Activated T-helper 17 cell treated with anti-CD3 and anti-CD28 coated beads, Interleukin-2, amount 50 U/mL, for 72 hours (primary cell): ENCODE measurements at regions not wholly inside any gene's neighbourhood (a gene's known extent, or its start where the extent isn't known, plus 50 kb on each side); places are given as distances from the start of the nearest gene placed in this dataset.

Experiments
- ATAC-seq: fragments of 150-1000 bp; cut with Tn5 transposase; replicated peaks from 2 replicates; pipeline ENCODE4 v1.10.0; 2021; ENCODE audit warnings: mild to moderate bottlenecking, moderate library complexity
- H3K27ac Mint-ChIP-seq: one replicate; pipeline ENCODE4 v1.8.0; 2022; ENCODE audit warnings: mixed read lengths
- H3K27me3 Mint-ChIP-seq: one replicate; pipeline ENCODE4 v1.8.0; 2022; ENCODE audit warnings: mixed read lengths
- H3K36me3 Mint-ChIP-seq: one replicate; pipeline ENCODE4 v1.8.0; 2022; ENCODE audit warnings: low read depth, mild to moderate bottlenecking, mixed read lengths
- H3K4me1 Mint-ChIP-seq: one replicate; pipeline ENCODE4 v1.8.0; 2022; ENCODE audit warnings: mixed read lengths
- H3K4me3 Mint-ChIP-seq: one replicate; pipeline ENCODE4 v1.8.0; 2022; ENCODE audit warnings: mild to moderate bottlenecking, mixed read lengths
- H3K9me3 Mint-ChIP-seq: one replicate; pipeline ENCODE4 v1.8.0; 2022; ENCODE audit warnings: mixed read lengths

- no peak overlapping the region for H3K4me3 Mint-ChIP-seq
- H3K27me3 Mint-ChIP-seq = no peaks in the 10 kb centered on the region
- ATAC-seq = no peak
- H3K4me1 Mint-ChIP-seq = peaks cover 5% of the 10 kb centered on the region
- H3K9me3 Mint-ChIP-seq = no peaks in the 10 kb centered on the region
- no peak overlapping the region for H3K27ac Mint-ChIP-seq
- H3K36me3 Mint-ChIP-seq = no peaks in the 10 kb centered on the region
Observed at GRCh38 chr17:73819440-73820395, 175.5 kb upstream of the SDK2 start.

GRCh38 chr17:73820686-73821448 lies 176.6 kb upstream of the SDK2 start:
- no peak overlapping the region for H3K27ac Mint-ChIP-seq
- H3K36me3 Mint-ChIP-seq = no peaks in the 10 kb centered on the region

GRCh38 chr17:73821665-73822064 lies 177.4 kb upstream of the SDK2 start:
- no peak for ATAC-seq
- Mint-ChIP-seq H3K4me1 (peaks cover 5% of the 10 kb centered on the region), H3K36me3 (no peaks in the 10 kb centered on the region), H3K9me3 (no peaks in the 10 kb centered on the region), H3K27ac (no peak overlapping the region), H3K4me3 (no peak overlapping the region), H3K27me3 (no peaks in the 10 kb centered on the region)

More at GRCh38 chr17:73820686-73821448, 176.6 kb upstream of the SDK2 start:
- Mint-ChIP-seq H3K27me3 (no peaks in the 10 kb centered on the region), H3K9me3 (no peaks in the 10 kb centered on the region), H3K4me1 (peaks cover 5% of the 10 kb centered on the region), H3K4me3 (no peak overlapping the region)
- no peak for ATAC-seq

GRCh38 chr17:73822371-73822770 lies 178.1 kb upstream of the SDK2 start:
- H3K27ac Mint-ChIP-seq = no peak overlapping the region
- no peaks in the 10 kb centered on the region for H3K9me3 Mint-ChIP-seq
- no peaks in the 10 kb centered on the region for H3K27me3 Mint-ChIP-seq
- H3K36me3 Mint-ChIP-seq = no peaks in the 10 kb centered on the region
- ATAC-seq = no peak
- H3K4me1 Mint-ChIP-seq = peaks cover 5% of the 10 kb centered on the region
- H3K4me3 Mint-ChIP-seq = peak overlapping the region; percentile 51

GRCh38 chr17:73823684-73824083 lies 179.4 kb upstream of the SDK2 start:
- H3K4me1 Mint-ChIP-seq = peaks cover 19% of the 10 kb centered on the region
- no peaks in the 10 kb centered on the region for H3K27me3 Mint-ChIP-seq
- peak; percentile 68 for ATAC-seq
- no peaks in the 10 kb centered on the region for H3K9me3 Mint-ChIP-seq
- H3K36me3 Mint-ChIP-seq = no peaks in the 10 kb centered on the region
- no peak overlapping the region for H3K27ac Mint-ChIP-seq
- peak overlapping the region; percentile 51 for H3K4me3 Mint-ChIP-seq

- no peak for ATAC-seq
- Mint-ChIP-seq H3K4me1 (peaks cover 25% of the 10 kb centered on the region), H3K4me3 (no peak overlapping the region), H3K27ac (no peak overlapping the region), H3K36me3 (no peaks in the 10 kb centered on the region), H3K9me3 (no peaks in the 10 kb centered on the region), H3K27me3 (no peaks in the 10 kb centered on the region)
Observed at GRCh38 chr17:73824321-73824720, 180.1 kb upstream of the SDK2 start.

- Mint-ChIP-seq H3K27ac (no peak overlapping the region), H3K4me1 (peaks cover 42% of the 10 kb centered on the region), H3K9me3 (no peaks in the 10 kb centered on the region), H3K4me3 (peak overlapping the region; percentile 53), H3K36me3 (no peaks in the 10 kb centered on the region), H3K27me3 (no peaks in the 10 kb centered on the region)
- ATAC-seq = no peak
Observed at GRCh38 chr17:73826181-73826871, 182.1 kb upstream of the SDK2 start.

- Mint-ChIP-seq H3K27me3 (no peaks in the 10 kb centered on the region), H3K27ac (peak overlapping the region; percentile 79), H3K4me1 (peaks cover 43% of the 10 kb centered on the region), H3K9me3 (no peaks in the 10 kb centered on the region), H3K4me3 (peak overlapping the region; percentile 53), H3K36me3 (no peaks in the 10 kb centered on the region)
- no peak for ATAC-seq
Observed at GRCh38 chr17:73826872-73827228, 182.6 kb upstream of the SDK2 start.

GRCh38 chr17:73827627-73828291 lies 183.5 kb upstream of the SDK2 start:
- peak overlapping the region; percentile 79 for H3K27ac Mint-ChIP-seq
- H3K9me3 Mint-ChIP-seq = no peaks in the 10 kb centered on the region
- H3K4me1 Mint-ChIP-seq = peaks cover 43% of the 10 kb centered on the region
- H3K36me3 Mint-ChIP-seq = no peaks in the 10 kb centered on the region
- peak overlapping the region; percentile 53 for H3K4me3 Mint-ChIP-seq
- ATAC-seq = peak; percentile 41
- H3K27me3 Mint-ChIP-seq = no peaks in the 10 kb centered on the region

GRCh38 chr17:73829676-73830280 lies 185.5 kb upstream of the SDK2 start:
- ATAC-seq = no peak
- H3K9me3 Mint-ChIP-seq = no peaks in the 10 kb centered on the region
- no peak overlapping the region for H3K27ac Mint-ChIP-seq
- H3K27me3 Mint-ChIP-seq = no peaks in the 10 kb centered on the region
- H3K36me3 Mint-ChIP-seq = no peaks in the 10 kb centered on the region
- peaks cover 38% of the 10 kb centered on the region for H3K4me1 Mint-ChIP-seq
- no peak overlapping the region for H3K4me3 Mint-ChIP-seq

GRCh38 chr17:73831699-73832098 lies 187.5 kb upstream of the SDK2 start:
- peaks cover 3% of the 10 kb centered on the region for H3K9me3 Mint-ChIP-seq
- no peak for ATAC-seq
- H3K27ac Mint-ChIP-seq = no peak overlapping the region
- H3K4me3 Mint-ChIP-seq = no peak overlapping the region
- no peaks in the 10 kb centered on the region for H3K27me3 Mint-ChIP-seq
- peaks cover 53% of the 10 kb centered on the region for H3K4me1 Mint-ChIP-seq
- H3K36me3 Mint-ChIP-seq = no peaks in the 10 kb centered on the region

GRCh38 chr17:73833775-73834488 lies 189.7 kb upstream of the SDK2 start:
- Mint-ChIP-seq H3K36me3 (no peaks in the 10 kb centered on the region), H3K27me3 (no peaks in the 10 kb centered on the region), H3K4me3 (no peak overlapping the region), H3K4me1 (peaks cover 40% of the 10 kb centered on the region), H3K27ac (no peak overlapping the region), H3K9me3 (peaks cover 5% of the 10 kb centered on the region)
- ATAC-seq = no peak

GRCh38 chr17:73834684-73835343 lies 190.6 kb upstream of the SDK2 start:
- H3K27me3 Mint-ChIP-seq = no peaks in the 10 kb centered on the region
- peaks cover 5% of the 10 kb centered on the region for H3K9me3 Mint-ChIP-seq
- H3K4me1 Mint-ChIP-seq = peaks cover 32% of the 10 kb centered on the region
- H3K36me3 Mint-ChIP-seq = no peaks in the 10 kb centered on the region
- peak; percentile 70 for ATAC-seq
- H3K4me3 Mint-ChIP-seq = peak overlapping the region; percentile 51
- H3K27ac Mint-ChIP-seq = peak overlapping the region; percentile 48
